ENCODE measurements at regions not wholly inside any gene's neighbourhood (a gene's known extent, or its start where the extent isn't known, plus 50 kb on each side); places are given as distances from the start of the nearest gene placed in this dataset.
"Not testable (repeated sequence)": the region's sequence is repeated elsewhere in the genome, so short reads cannot be mapped to it uniquely, and the experiment has no call there.

GRCh38 chr20:47445291-47445690, 56.4 kb upstream of the NCOA3 start:
- no peak overlapping the region for H3K9ac ChIP-seq (ENCODE audit: low read depth, low read length)
- H3K36me3 ChIP-seq (ENCODE audit: insufficient read depth, low read length), result no peaks in the 10 kb centered on the region
- no peaks in the 10 kb centered on the region for H3K4me1 ChIP-seq (ENCODE audit: control insufficient read depth, insufficient read depth, low read length)
- H3K4me2 ChIP-seq (ENCODE audit: low read length), result no peak overlapping the region
- H3K4me3 ChIP-seq (ENCODE audit: low read length), result no peak overlapping the region
- no peaks in the 10 kb centered on the region for H3K9me3 ChIP-seq (replicated peaks; ENCODE audit: low read length)
- no peaks in the 10 kb centered on the region for H3K27me3 ChIP-seq (ENCODE audit: control insufficient read depth, insufficient read depth, low read length)

GRCh38 chr20:47447350-47448296, 54.1 kb upstream of the NCOA3 start:
- not testable (repeated sequence) for H3K9me3 ChIP-seq (replicated peaks; ENCODE audit: low read length); H3K4me3 ChIP-seq (ENCODE audit: low read length); H3K4me1 ChIP-seq (ENCODE audit: control insufficient read depth, insufficient read depth, low read length); H3K9ac ChIP-seq (ENCODE audit: low read depth, low read length); H3K36me3 ChIP-seq (ENCODE audit: insufficient read depth, low read length); H3K27me3 ChIP-seq (ENCODE audit: control insufficient read depth, insufficient read depth, low read length); H3K4me2 ChIP-seq (ENCODE audit: low read length)

DNA sequence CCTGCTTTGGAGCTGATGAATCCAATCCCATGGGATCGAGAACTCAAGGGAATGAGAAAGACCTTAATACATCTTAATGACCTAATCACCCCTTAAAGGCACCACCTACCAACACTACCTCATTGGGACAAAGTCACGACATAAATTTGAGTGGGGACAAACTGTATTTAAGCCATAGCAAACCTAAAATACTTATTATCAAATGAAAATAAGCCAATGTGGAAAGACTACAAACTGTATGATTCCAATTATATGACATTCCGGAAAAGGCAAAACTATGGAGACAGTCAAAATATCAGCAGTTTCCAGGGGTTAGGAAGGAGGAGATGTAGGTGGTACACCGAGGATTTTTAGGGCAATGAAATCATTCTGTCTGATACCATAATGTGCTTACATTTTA, 53.3 kb upstream of the NCOA3 start:
- Histone ChIP-seq H3K36me3 (ENCODE audit: insufficient read depth, low read length) (no peaks in the 10 kb centered on the region), H3K4me3 (ENCODE audit: low read length) (no peak overlapping the region), H3K9ac (ENCODE audit: low read depth, low read length) (no peak overlapping the region), H3K4me2 (ENCODE audit: low read length) (no peak overlapping the region), H3K9me3 (replicated peaks; ENCODE audit: low read length) (peaks cover 2% of the 10 kb centered on the region), H3K4me1 (ENCODE audit: control insufficient read depth, insufficient read depth, low read length) (peaks cover 7% of the 10 kb centered on the region), H3K27me3 (ENCODE audit: control insufficient read depth, insufficient read depth, low read length) (no peaks in the 10 kb centered on the region)

GRCh38 chr20:47451602-47451904, 50.1 kb upstream of the NCOA3 start:
- H3K9ac ChIP-seq (ENCODE audit: low read depth, low read length), result no peak overlapping the region
- H3K27me3 ChIP-seq (ENCODE audit: control insufficient read depth, insufficient read depth, low read length), result no peaks in the 10 kb centered on the region
- H3K4me2 ChIP-seq (ENCODE audit: low read length), result no peak overlapping the region
- H3K9me3 ChIP-seq (replicated peaks; ENCODE audit: low read length), result peaks cover 8% of the 10 kb centered on the region
- no peak overlapping the region for H3K4me3 ChIP-seq (ENCODE audit: low read length)
- peaks cover 7% of the 10 kb centered on the region for H3K4me1 ChIP-seq (ENCODE audit: control insufficient read depth, insufficient read depth, low read length)
- H3K36me3 ChIP-seq (ENCODE audit: insufficient read depth, low read length), result no peaks in the 10 kb centered on the region

All from skeletal muscle satellite cell (primary cell).